ENCODE measurements at regions not wholly inside any gene's neighbourhood (a gene's known extent, or its start where the extent isn't known, plus 50 kb on each side); places are given as distances from the start of the nearest gene placed in this dataset.

DNA sequence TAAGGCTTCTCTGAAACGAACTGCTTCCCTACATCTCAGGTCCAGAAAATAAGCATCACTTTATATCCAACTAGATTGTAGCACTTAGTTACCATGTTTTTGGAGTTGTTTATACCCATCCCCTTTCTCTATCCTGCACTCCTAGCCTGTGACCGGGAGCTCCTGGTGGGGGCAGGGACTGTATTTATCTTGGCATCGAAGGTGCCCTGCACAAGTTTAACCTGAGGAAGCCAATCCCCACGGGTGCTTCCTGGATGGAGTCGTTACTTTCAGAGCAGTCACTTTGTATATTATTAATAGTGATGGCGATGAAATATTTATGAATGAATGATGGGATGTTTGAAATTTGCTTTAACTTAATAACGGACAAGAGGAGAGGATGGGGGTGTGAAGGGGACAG is 73.9 kb downstream of the KLHDC7A start:
- H3K9me3 ChIP-seq (ENCODE audit: insufficient read depth, low read length, severe bottlenecking), result no peaks in the 10 kb centered on the region
- no peak overlapping the region for H3K4me3 ChIP-seq (ENCODE audit: low read depth in 1 of 2, low read length in 2 of 2)
- TF ChIP-seq, protein P1, sequence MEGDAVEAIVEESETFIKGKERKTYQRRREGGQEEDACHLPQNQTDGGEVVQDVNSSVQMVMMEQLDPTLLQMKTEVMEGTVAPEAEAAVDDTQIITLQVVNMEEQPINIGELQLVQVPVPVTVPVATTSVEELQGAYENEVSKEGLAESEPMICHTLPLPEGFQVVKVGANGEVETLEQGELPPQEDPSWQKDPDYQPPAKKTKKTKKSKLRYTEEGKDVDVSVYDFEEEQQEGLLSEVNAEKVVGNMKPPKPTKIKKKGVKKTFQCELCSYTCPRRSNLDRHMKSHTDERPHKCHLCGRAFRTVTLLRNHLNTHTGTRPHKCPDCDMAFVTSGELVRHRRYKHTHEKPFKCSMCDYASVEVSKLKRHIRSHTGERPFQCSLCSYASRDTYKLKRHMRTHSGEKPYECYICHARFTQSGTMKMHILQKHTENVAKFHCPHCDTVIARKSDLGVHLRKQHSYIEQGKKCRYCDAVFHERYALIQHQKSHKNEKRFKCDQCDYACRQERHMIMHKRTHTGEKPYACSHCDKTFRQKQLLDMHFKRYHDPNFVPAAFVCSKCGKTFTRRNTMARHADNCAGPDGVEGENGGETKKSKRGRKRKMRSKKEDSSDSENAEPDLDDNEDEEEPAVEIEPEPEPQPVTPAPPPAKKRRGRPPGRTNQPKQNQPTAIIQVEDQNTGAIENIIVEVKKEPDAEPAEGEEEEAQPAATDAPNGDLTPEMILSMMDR (IDR thresholded peaks at IDR 0.05; ENCODE audit: borderline replicate concordance, extremely low read depth, low read length, poor library complexity, severe bottlenecking), result no peak
- TF ChIP-seq EZH2 (IDR thresholded peaks at IDR 0.05; ENCODE audit: borderline replicate concordance, low read depth, low read length, severe bottlenecking), result no peak
- no peaks in the 10 kb centered on the region for H3K4me1 ChIP-seq (ENCODE audit: insufficient read depth, low read length)
- peaks cover 4% of the 10 kb centered on the region; the same call in 1 of the 2 replicates for H4K20me1 ChIP-seq (ENCODE audit: insufficient read depth, low read length)
- H3K79me2 ChIP-seq (ENCODE audit: insufficient read depth, low read length), result no peaks in the 10 kb centered on the region
- DNase-seq, result no peak
- H3K27ac ChIP-seq (ENCODE audit: low read length), result no peak overlapping the region
- no peak overlapping the region for H3K4me2 ChIP-seq (ENCODE audit: insufficient read depth, low read length)
- no peaks in the 10 kb centered on the region for H3K36me3 ChIP-seq (ENCODE audit: insufficient read depth, low read length)
- H3K9ac ChIP-seq (ENCODE audit: low read depth, low read length), result no peak overlapping the region
- no peak overlapping the region for H2AFZ ChIP-seq (ENCODE audit: low read depth, low read length)
- H3K27me3 ChIP-seq (ENCODE audit: insufficient read depth, low read length, poor library complexity), result peaks cover 6% of the 10 kb centered on the region
- no peak for ATAC-seq (ENCODE audit: insufficient read depth, low read depth)

DNA sequence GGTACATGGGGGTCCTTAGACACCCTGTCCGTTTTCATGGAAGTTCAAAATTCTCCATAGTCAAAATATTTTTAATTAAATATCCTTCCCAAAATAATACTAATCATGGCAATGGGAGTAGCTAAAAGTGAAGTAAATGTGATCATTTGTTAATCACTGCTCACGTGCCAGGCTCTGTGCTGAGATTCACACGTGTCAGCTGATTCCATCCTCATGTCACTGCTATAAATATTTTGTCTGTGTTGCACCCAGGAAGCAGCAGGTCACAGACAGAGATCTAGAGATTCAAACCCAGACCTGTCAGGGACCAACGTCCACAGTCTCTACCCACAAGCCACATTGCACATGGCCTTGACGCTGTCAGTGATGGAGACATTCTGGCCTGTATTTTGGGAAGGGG is 74.3 kb downstream of the KLHDC7A start:
- H3K4me2 ChIP-seq (ENCODE audit: insufficient read depth, low read length), result no peak overlapping the region
- H3K9me3 ChIP-seq (ENCODE audit: insufficient read depth, low read length, severe bottlenecking), result no peaks in the 10 kb centered on the region
- no peaks in the 10 kb centered on the region for H3K4me1 ChIP-seq (ENCODE audit: insufficient read depth, low read length)
- H4K20me1 ChIP-seq (ENCODE audit: insufficient read depth, low read length), result peaks cover 4% of the 10 kb centered on the region; the same call in 1 of the 2 replicates
- H3K4me3 ChIP-seq (ENCODE audit: low read depth in 1 of 2, low read length in 2 of 2), result no peak overlapping the region
- no peak overlapping the region for H3K27ac ChIP-seq (ENCODE audit: low read length)
- H2AFZ ChIP-seq (ENCODE audit: low read depth, low read length), result no peak overlapping the region
- TF ChIP-seq EZH2 (IDR thresholded peaks at IDR 0.05; ENCODE audit: borderline replicate concordance, low read depth, low read length, severe bottlenecking), result no peak
- TF ChIP-seq, protein P1 (IDR thresholded peaks at IDR 0.05; ENCODE audit: borderline replicate concordance, extremely low read depth, low read length, poor library complexity, severe bottlenecking), result no peak
- no peak overlapping the region for H3K9ac ChIP-seq (ENCODE audit: low read depth, low read length)
- H3K36me3 ChIP-seq (ENCODE audit: insufficient read depth, low read length), result no peaks in the 10 kb centered on the region
- DNase-seq (no peak), ATAC-seq (ENCODE audit: insufficient read depth, low read depth) (no peak)
- no peaks in the 10 kb centered on the region for H3K79me2 ChIP-seq (ENCODE audit: insufficient read depth, low read length)
- peaks cover 6% of the 10 kb centered on the region for H3K27me3 ChIP-seq (ENCODE audit: insufficient read depth, low read length, poor library complexity)

DNA sequence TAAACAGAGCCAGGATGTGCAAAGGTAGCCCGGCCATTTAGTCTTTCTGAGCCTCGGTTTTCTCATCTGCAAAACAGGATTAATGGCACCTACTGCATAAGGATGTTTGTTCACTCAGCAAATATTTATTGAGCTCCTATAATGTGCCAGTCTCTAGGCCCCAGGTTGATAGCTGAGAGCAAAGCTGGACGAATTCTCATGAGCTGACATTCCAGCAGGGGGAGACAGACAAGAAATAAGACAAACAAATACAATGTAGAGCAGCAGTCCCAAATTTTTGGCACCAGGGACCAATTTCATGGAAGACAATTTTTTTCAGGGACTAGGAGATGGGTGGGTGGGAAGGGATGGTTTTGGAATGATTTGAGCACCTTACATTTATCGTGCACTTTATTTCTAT is 74.3 kb upstream of the PAX7 start:
- H3K9ac ChIP-seq (ENCODE audit: low read depth, low read length), result no peak overlapping the region

More for the DNA sequence above, 74.3 kb upstream of the PAX7 start:
- peak; percentile 10 for DNase-seq
- H3K27me3 ChIP-seq (ENCODE audit: insufficient read depth, low read length, poor library complexity), result peaks cover 6% of the 10 kb centered on the region
- H3K79me2 ChIP-seq (ENCODE audit: insufficient read depth, low read length), result no peaks in the 10 kb centered on the region
- no peak overlapping the region for H3K27ac ChIP-seq (ENCODE audit: low read length)
- H3K4me2 ChIP-seq (ENCODE audit: insufficient read depth, low read length), result no peak overlapping the region
- peaks cover 4% of the 10 kb centered on the region; the same call in 1 of the 2 replicates for H4K20me1 ChIP-seq (ENCODE audit: insufficient read depth, low read length)
- no peaks in the 10 kb centered on the region for H3K9me3 ChIP-seq (ENCODE audit: insufficient read depth, low read length, severe bottlenecking)
- H3K36me3 ChIP-seq (ENCODE audit: insufficient read depth, low read length), result no peaks in the 10 kb centered on the region
- TF ChIP-seq EZH2 (IDR thresholded peaks at IDR 0.05; ENCODE audit: borderline replicate concordance, low read depth, low read length, severe bottlenecking), result no peak
- TF ChIP-seq, protein P1 (IDR thresholded peaks at IDR 0.05; ENCODE audit: borderline replicate concordance, extremely low read depth, low read length, poor library complexity, severe bottlenecking), result peak; percentile 58
- no peak overlapping the region for H2AFZ ChIP-seq (ENCODE audit: low read depth, low read length)
- H3K4me1 ChIP-seq (ENCODE audit: insufficient read depth, low read length), result no peaks in the 10 kb centered on the region
- H3K4me3 ChIP-seq (ENCODE audit: low read depth in 1 of 2, low read length in 2 of 2), result no peak overlapping the region
- no peak for ATAC-seq (ENCODE audit: insufficient read depth, low read depth)

Measured in DND-41 (cell line).